Fibroblast of the aortic adventitia (primary cell): ENCODE measurements at regions not wholly inside any gene's neighbourhood (a gene's known extent, or its start where the extent isn't known, plus 50 kb on each side); places are given as distances from the start of the nearest gene placed in this dataset.

Source experiments
- DNase-seq: peaks from one replicate; pipeline ENCODE4 v3.0.0-alpha.2; 2010; ENCODE audit warnings: low read depth
- H3K4me3 ChIP-seq: 2 replicates; pipeline ENCODE4 v1.5.1; 2011; ENCODE audit warnings: low read depth, mild to moderate bottlenecking, control low read depth, low read length, moderate library complexity
- TF ChIP-seq, protein P1 (sequence below): IDR thresholded peaks from 2 replicates; pipeline ENCODE4 v1.5.1; 2011; ENCODE audit warnings: mild to moderate bottlenecking, low read length, control low read depth, inconsistent platforms; ENCODE audit not compliant: insufficient read depth

- no peak for DNase-seq
- H3K4me3 ChIP-seq: no peak overlapping the region
- TF ChIP-seq, protein P1, sequence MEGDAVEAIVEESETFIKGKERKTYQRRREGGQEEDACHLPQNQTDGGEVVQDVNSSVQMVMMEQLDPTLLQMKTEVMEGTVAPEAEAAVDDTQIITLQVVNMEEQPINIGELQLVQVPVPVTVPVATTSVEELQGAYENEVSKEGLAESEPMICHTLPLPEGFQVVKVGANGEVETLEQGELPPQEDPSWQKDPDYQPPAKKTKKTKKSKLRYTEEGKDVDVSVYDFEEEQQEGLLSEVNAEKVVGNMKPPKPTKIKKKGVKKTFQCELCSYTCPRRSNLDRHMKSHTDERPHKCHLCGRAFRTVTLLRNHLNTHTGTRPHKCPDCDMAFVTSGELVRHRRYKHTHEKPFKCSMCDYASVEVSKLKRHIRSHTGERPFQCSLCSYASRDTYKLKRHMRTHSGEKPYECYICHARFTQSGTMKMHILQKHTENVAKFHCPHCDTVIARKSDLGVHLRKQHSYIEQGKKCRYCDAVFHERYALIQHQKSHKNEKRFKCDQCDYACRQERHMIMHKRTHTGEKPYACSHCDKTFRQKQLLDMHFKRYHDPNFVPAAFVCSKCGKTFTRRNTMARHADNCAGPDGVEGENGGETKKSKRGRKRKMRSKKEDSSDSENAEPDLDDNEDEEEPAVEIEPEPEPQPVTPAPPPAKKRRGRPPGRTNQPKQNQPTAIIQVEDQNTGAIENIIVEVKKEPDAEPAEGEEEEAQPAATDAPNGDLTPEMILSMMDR: no peak
These were observed 540.2 kb downstream of the CETN3 start for GRCh38 chr5:89869346-89869745.

DNA sequence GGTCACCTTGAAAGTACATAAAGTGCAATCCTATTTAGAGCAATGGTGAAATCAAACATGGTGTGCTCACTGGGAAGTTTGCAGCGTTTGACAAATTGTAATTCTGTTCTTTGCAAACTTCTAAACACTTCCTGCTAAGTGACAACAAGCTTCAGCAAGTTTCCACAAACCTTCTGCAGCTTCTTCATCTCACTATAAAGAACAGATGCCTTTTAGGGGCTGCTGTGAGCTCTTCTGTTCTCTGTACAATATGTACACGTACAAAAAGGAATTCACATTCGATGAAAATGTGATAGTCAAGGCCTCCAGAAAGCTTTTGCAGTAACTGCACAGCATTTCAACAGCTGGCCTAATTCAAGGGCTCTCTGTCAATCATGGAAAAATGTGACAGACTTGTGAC, 543.1 kb downstream of the CETN3 start:
- TF ChIP-seq, protein P1: no peak
- no peak for DNase-seq
- no peak overlapping the region for H3K4me3 ChIP-seq

DNA sequence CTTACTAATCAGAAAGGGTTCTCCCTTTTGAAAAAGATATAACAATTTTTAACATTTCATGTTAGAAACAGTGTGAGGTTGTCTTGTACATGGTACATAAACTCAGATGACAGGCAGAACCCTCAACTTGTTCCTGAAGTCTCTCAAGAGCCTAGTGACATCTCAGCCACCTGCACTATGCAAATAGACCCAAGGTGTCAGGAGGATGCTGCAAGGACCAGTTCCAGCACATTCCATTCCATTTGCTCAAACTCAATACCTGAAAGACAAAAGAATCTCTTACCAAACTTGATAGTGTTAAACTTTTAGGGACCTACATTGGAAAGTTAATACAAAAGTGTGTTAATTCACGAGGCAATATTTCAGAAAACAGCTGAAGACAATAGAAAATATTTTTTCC, 544.6 kb downstream of the CETN3 start:
- no peak overlapping the region for H3K4me3 ChIP-seq
- DNase-seq: no peak
- TF ChIP-seq, protein P1: no peak

GRCh38 chr5:89857790-89858189, 551.8 kb downstream of the CETN3 start:
- TF ChIP-seq, protein P1: no peak
- no peak overlapping the region for H3K4me3 ChIP-seq
- no peak for DNase-seq

DNA sequence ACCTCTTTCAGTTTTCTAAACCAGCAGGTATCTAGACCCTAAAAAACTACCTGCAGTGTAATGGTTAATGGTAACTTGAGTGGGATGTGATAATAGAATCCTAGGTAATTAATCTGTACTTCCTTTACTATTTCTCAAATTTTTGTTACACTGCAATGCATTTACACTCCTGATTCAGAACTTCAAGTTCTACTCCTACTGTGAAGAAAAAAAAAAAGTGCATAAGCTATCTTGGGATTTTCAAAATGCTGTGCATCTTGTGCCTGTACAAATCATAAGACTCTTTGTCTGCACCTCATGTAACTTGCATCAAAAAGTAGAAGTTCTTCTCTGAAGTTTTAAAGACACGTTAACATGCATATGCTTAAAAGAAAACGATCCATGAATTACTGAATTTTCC, 554.1 kb downstream of the CETN3 start:
- no peak for DNase-seq
- no peak overlapping the region for H3K4me3 ChIP-seq
- TF ChIP-seq, protein P1: no peak

DNA sequence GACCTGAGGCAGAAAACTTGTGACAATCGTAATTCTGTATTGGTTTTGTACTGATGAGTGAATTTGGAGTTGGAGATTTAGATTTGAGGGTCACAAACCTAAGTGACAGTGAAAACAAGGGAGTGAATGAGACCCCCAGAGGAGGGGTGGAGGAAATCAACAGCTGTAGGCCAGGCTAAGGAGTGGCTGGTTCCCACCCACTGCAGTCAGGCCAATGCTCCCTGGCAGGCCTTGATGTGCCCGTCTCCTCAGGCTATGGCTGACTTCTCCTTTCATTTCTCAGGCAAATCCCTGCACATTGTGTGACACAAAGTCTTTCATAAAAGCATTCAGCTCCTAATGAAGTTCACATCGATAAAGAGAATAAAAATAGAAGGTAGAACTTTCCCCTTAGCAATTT, 557.6 kb downstream of the CETN3 start:
- H3K4me3 ChIP-seq: no peak overlapping the region
- TF ChIP-seq, protein P1: no peak
- no peak for DNase-seq

DNA sequence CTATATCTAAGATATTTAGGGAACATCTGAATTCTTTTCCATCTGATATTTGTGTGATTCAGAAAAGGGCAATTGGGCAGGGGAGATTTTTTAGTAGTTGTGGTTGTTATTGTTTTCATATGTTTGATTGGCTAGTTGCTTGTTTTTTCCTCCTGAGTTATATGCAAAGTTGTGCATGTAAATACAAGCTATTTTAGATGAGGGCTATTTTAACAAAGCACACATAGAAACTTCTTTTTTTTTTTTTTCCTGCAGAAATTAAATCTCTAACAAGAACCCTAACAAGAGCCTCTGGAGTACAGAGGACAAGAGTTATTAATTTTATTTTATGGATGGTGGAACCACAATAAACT, 559.1 kb downstream of the CETN3 start:
- no peak overlapping the region for H3K4me3 ChIP-seq
- TF ChIP-seq, protein P1: no peak
- DNase-seq: no peak
